Uterus (tissue), 2 donors: ENCODE measurements at regions not wholly inside any gene's neighbourhood (a gene's known extent, or its start where the extent isn't known, plus 50 kb on each side); places are given as distances from the start of the nearest gene placed in this dataset.

Source experiments
- POLR2A ChIP-seq, 2 donors: fragments of 450-650 bp; IDR thresholded peaks; one replicate each; pipeline ENCODE4 v1.6.1; 2016; ENCODE audit warnings: antibody characterized with exemption in 2 of 2, mild to moderate bottlenecking in 1 of 2, moderate library complexity in 1 of 2
- TF ChIP-seq, protein P1 (sequence below), 4 experiments: fragments of 200-600 bp in 2 of 4; fragments of 450-650 bp in 2 of 4; sonication (generic) in 2 of 4; IDR thresholded peaks; one replicate each; pipeline ENCODE4 v1.5.1; 2016 to 2019; ENCODE audit warnings: antibody characterized with exemption in 4 of 4, mild to moderate bottlenecking in 2 of 4, moderate library complexity in 1 of 4

DNA sequence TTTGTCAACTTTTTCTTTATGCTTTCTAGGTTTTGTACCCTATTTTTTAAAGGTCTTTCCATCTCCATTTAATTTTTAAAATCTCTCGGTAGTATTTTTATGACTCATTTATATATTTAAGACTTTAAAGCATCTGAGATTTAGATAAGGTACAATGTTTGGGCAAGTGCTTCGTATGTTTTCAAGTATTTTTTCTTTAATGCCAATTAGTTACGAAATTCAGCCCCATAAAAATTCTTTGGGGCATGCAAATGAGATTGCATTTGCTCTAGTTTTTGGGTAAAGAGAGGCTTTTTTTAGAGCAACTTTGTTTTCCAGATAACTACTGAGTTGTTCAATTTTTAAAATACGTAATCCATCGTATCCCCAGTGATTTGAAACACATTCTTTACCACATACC lies 65.3 kb upstream of the CRHR1 start:
- TF ChIP-seq, protein P1, sequence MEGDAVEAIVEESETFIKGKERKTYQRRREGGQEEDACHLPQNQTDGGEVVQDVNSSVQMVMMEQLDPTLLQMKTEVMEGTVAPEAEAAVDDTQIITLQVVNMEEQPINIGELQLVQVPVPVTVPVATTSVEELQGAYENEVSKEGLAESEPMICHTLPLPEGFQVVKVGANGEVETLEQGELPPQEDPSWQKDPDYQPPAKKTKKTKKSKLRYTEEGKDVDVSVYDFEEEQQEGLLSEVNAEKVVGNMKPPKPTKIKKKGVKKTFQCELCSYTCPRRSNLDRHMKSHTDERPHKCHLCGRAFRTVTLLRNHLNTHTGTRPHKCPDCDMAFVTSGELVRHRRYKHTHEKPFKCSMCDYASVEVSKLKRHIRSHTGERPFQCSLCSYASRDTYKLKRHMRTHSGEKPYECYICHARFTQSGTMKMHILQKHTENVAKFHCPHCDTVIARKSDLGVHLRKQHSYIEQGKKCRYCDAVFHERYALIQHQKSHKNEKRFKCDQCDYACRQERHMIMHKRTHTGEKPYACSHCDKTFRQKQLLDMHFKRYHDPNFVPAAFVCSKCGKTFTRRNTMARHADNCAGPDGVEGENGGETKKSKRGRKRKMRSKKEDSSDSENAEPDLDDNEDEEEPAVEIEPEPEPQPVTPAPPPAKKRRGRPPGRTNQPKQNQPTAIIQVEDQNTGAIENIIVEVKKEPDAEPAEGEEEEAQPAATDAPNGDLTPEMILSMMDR (IDR thresholded peaks at IDR 0.05), result no peak
- TF ChIP-seq POLR2A (IDR thresholded peaks at IDR 0.05), result no peak
